H1 (cell line): ENCODE measurements at regions not wholly inside any gene's neighbourhood (a gene's known extent, or its start where the extent isn't known, plus 50 kb on each side); places are given as distances from the start of the nearest gene placed in this dataset.

ENCODE experiments used
- FOSL1 ChIP-seq: IDR thresholded peaks from 2 replicates; pipeline ENCODE4 v1.6.1; 2011; ENCODE audit warnings: mild to moderate bottlenecking, low read depth, low read length, moderate library complexity; ENCODE audit not compliant: insufficient read depth
- SP2 ChIP-seq: IDR thresholded peaks from 2 replicates; pipeline ENCODE4 v1.6.1; 2012; ENCODE audit warnings: mild to moderate bottlenecking, low read length, inconsistent platforms
- ZNF274 ChIP-seq: IDR thresholded peaks from 2 replicates; pipeline ENCODE4 v1.7.0; 2012; ENCODE audit warnings: low read length, borderline replicate concordance; ENCODE audit errors: extremely low read depth
- TF ChIP-seq, protein P1 (sequence below): IDR thresholded peaks from 2 replicates; pipeline ENCODE4 v1.6.1; 2011; ENCODE audit warnings: low read length, improper control_type of control experiment
- TF ChIP-seq, protein P2 (sequence below), 3 experiments: IDR thresholded peaks; 1 replicate in 2 of 3; 2 replicates in 1 of 3; pipeline versions ENCODE4 v1.5.1 to v1.6.1; 2011; ENCODE audit warnings: low read length in 3 of 3, mild to moderate bottlenecking in 3 of 3, inconsistent platforms in 2 of 3, low read depth in 1 of 3, moderate library complexity in 1 of 3; ENCODE audit not compliant: insufficient read depth in 1 of 3; ENCODE audit errors: control extremely low read depth in 1 of 3
- TF ChIP-seq, protein P3 (sequence below): IDR thresholded peaks from 2 replicates; pipeline ENCODE4 v1.6.1; 2012; ENCODE audit warnings: inconsistent platforms

DNA sequence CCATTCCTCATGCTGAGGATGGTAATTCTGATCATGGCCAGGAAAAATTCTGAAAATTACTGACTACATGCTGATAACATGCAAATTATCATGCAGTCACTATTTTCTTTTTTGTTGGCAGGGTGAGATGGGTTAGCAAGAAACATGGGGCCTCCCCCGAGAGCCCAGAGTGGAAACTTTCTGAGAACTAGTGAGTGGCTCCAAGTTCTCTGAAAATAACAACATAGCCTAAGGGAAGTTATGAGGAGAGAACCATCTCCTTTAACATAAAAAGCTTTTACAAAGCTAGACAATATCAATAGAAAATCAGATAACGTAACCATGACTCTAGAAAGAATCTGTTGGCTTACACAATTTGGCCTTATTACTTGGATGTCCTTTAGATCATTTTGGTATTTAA, 254.2 kb downstream of the PLOD2 start:
- TF ChIP-seq, protein P1, sequence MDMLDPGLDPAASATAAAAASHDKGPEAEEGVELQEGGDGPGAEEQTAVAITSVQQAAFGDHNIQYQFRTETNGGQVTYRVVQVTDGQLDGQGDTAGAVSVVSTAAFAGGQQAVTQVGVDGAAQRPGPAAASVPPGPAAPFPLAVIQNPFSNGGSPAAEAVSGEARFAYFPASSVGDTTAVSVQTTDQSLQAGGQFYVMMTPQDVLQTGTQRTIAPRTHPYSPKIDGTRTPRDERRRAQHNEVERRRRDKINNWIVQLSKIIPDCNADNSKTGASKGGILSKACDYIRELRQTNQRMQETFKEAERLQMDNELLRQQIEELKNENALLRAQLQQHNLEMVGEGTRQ, result no peak
- TF ChIP-seq ZNF274 (no peak), FOSL1 (no peak), SP2 (no peak)
- TF ChIP-seq, protein P2, sequence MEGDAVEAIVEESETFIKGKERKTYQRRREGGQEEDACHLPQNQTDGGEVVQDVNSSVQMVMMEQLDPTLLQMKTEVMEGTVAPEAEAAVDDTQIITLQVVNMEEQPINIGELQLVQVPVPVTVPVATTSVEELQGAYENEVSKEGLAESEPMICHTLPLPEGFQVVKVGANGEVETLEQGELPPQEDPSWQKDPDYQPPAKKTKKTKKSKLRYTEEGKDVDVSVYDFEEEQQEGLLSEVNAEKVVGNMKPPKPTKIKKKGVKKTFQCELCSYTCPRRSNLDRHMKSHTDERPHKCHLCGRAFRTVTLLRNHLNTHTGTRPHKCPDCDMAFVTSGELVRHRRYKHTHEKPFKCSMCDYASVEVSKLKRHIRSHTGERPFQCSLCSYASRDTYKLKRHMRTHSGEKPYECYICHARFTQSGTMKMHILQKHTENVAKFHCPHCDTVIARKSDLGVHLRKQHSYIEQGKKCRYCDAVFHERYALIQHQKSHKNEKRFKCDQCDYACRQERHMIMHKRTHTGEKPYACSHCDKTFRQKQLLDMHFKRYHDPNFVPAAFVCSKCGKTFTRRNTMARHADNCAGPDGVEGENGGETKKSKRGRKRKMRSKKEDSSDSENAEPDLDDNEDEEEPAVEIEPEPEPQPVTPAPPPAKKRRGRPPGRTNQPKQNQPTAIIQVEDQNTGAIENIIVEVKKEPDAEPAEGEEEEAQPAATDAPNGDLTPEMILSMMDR (IDR thresholded peaks at IDR 0.05; ENCODE audit: control extremely low read depth in 1 of 3, insufficient read depth in 1 of 3, low read depth in 1 of 3, low read length in 3 of 3), result no peak
- TF ChIP-seq, protein P3, sequence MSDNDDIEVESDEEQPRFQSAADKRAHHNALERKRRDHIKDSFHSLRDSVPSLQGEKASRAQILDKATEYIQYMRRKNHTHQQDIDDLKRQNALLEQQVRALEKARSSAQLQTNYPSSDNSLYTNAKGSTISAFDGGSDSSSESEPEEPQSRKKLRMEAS, result no peak
